ENCODE measurements at regions not wholly inside any gene's neighbourhood (a gene's known extent, or its start where the extent isn't known, plus 50 kb on each side); places are given as distances from the start of the nearest gene placed in this dataset.

GRCh38 chr10:9501944-9502343 is 1447.5 kb downstream of the GATA3 start:
- TF ChIP-seq, protein P1, sequence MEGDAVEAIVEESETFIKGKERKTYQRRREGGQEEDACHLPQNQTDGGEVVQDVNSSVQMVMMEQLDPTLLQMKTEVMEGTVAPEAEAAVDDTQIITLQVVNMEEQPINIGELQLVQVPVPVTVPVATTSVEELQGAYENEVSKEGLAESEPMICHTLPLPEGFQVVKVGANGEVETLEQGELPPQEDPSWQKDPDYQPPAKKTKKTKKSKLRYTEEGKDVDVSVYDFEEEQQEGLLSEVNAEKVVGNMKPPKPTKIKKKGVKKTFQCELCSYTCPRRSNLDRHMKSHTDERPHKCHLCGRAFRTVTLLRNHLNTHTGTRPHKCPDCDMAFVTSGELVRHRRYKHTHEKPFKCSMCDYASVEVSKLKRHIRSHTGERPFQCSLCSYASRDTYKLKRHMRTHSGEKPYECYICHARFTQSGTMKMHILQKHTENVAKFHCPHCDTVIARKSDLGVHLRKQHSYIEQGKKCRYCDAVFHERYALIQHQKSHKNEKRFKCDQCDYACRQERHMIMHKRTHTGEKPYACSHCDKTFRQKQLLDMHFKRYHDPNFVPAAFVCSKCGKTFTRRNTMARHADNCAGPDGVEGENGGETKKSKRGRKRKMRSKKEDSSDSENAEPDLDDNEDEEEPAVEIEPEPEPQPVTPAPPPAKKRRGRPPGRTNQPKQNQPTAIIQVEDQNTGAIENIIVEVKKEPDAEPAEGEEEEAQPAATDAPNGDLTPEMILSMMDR (IDR thresholded peaks at IDR 0.05) = no peak
- TF ChIP-seq POLR2AphosphoS5 (IDR thresholded peaks at IDR 0.05) (no peak), POLR2A (IDR thresholded peaks at IDR 0.05) (no peak)
